ENCODE measurements at regions not wholly inside any gene's neighbourhood (a gene's known extent, or its start where the extent isn't known, plus 50 kb on each side); places are given as distances from the start of the nearest gene placed in this dataset.

- Histone ChIP-seq H3K4me1 (ENCODE audit: insufficient read depth, low read length, severe bottlenecking) (no peaks in the 10 kb centered on the region), H3K9me2 (ENCODE audit: low read depth, low read length) (no peaks in the 10 kb centered on the region), H3K9me3 (ENCODE audit: low read length) (no peaks in the 10 kb centered on the region), H3K36me3 (ENCODE audit: insufficient read depth, low read length) (no peaks in the 10 kb centered on the region), H3F3A (ENCODE audit: insufficient read depth, low read length) (no peaks in the 10 kb centered on the region), H3K27me3 (ENCODE audit: insufficient read depth, low read length) (no peaks in the 10 kb centered on the region), H3K79me2 (ENCODE audit: insufficient read depth, low read length) (no peaks in the 10 kb centered on the region), H2AFZ (ENCODE audit: low read length) (no peak overlapping the region), H3K9ac (ENCODE audit: low read length) (no peak overlapping the region), H3K27ac (ENCODE audit: low read depth, low read length, poor library complexity, severe bottlenecking) (no peak overlapping the region), H3K4me3 (ENCODE audit: low read depth, low read length, poor library complexity, severe bottlenecking) (no peak overlapping the region), H4K20me1 (ENCODE audit: insufficient read depth, low read length) (no peaks in the 10 kb centered on the region), H3K4me2 (ENCODE audit: low read length) (no peak overlapping the region)
- no peak for TF ChIP-seq CTCF (IDR thresholded peaks at IDR 0.05; ENCODE audit: low read length)
- no peak for TF ChIP-seq EZH2 (IDR thresholded peaks at IDR 0.05; ENCODE audit: borderline replicate concordance, low read length)
Observed at GRCh38 chr4:155071962-155072361, 136.5 kb upstream of the NPY2R start.

GRCh38 chr4:155072417-155072816, 136.0 kb upstream of the NPY2R start:
- Histone ChIP-seq H3K9ac (ENCODE audit: low read length) (no peak overlapping the region), H3K4me3 (ENCODE audit: low read depth, low read length, poor library complexity, severe bottlenecking) (no peak overlapping the region), H3K27ac (ENCODE audit: low read depth, low read length, poor library complexity, severe bottlenecking) (no peak overlapping the region), H3K9me3 (ENCODE audit: low read length) (no peaks in the 10 kb centered on the region), H3K27me3 (ENCODE audit: insufficient read depth, low read length) (no peaks in the 10 kb centered on the region), H3K36me3 (ENCODE audit: insufficient read depth, low read length) (no peaks in the 10 kb centered on the region), H3K79me2 (ENCODE audit: insufficient read depth, low read length) (no peaks in the 10 kb centered on the region), H3K4me2 (ENCODE audit: low read length) (no peak overlapping the region), H4K20me1 (ENCODE audit: insufficient read depth, low read length) (no peaks in the 10 kb centered on the region), H3K9me2 (ENCODE audit: low read depth, low read length) (no peaks in the 10 kb centered on the region), H2AFZ (ENCODE audit: low read length) (no peak overlapping the region), H3K4me1 (ENCODE audit: insufficient read depth, low read length, severe bottlenecking) (no peaks in the 10 kb centered on the region), H3F3A (ENCODE audit: insufficient read depth, low read length) (no peaks in the 10 kb centered on the region)
- TF ChIP-seq EZH2 (IDR thresholded peaks at IDR 0.05; ENCODE audit: borderline replicate concordance, low read length) (no peak), CTCF (IDR thresholded peaks at IDR 0.05; ENCODE audit: low read length) (no peak)

GRCh38 chr4:155073852-155074251, 134.6 kb upstream of the NPY2R start:
- Histone ChIP-seq H3K9ac (ENCODE audit: low read length) (no peak overlapping the region), H3F3A (ENCODE audit: insufficient read depth, low read length) (no peaks in the 10 kb centered on the region), H3K27ac (ENCODE audit: low read depth, low read length, poor library complexity, severe bottlenecking) (no peak overlapping the region), H3K4me3 (ENCODE audit: low read depth, low read length, poor library complexity, severe bottlenecking) (no peak overlapping the region), H3K9me2 (ENCODE audit: low read depth, low read length) (no peaks in the 10 kb centered on the region), H3K79me2 (ENCODE audit: insufficient read depth, low read length) (no peaks in the 10 kb centered on the region), H3K36me3 (ENCODE audit: insufficient read depth, low read length) (no peaks in the 10 kb centered on the region), H3K27me3 (ENCODE audit: insufficient read depth, low read length) (no peaks in the 10 kb centered on the region), H2AFZ (ENCODE audit: low read length) (no peak overlapping the region), H3K4me1 (ENCODE audit: insufficient read depth, low read length, severe bottlenecking) (no peaks in the 10 kb centered on the region), H3K9me3 (ENCODE audit: low read length) (no peaks in the 10 kb centered on the region), H3K4me2 (ENCODE audit: low read length) (no peak overlapping the region), H4K20me1 (ENCODE audit: insufficient read depth, low read length) (no peaks in the 10 kb centered on the region)
- no peak for TF ChIP-seq EZH2 (IDR thresholded peaks at IDR 0.05; ENCODE audit: borderline replicate concordance, low read length)

- H3K4me3 ChIP-seq (ENCODE audit: low read depth, low read length, poor library complexity, severe bottlenecking) = no peak overlapping the region
- H3F3A ChIP-seq (ENCODE audit: insufficient read depth, low read length) = no peaks in the 10 kb centered on the region
- no peaks in the 10 kb centered on the region for H3K4me1 ChIP-seq (ENCODE audit: insufficient read depth, low read length, severe bottlenecking)
- no peaks in the 10 kb centered on the region for H3K9me3 ChIP-seq (ENCODE audit: low read length)
- H3K27me3 ChIP-seq (ENCODE audit: insufficient read depth, low read length) = no peaks in the 10 kb centered on the region
- no peaks in the 10 kb centered on the region for H3K9me2 ChIP-seq (ENCODE audit: low read depth, low read length)
- H3K36me3 ChIP-seq (ENCODE audit: insufficient read depth, low read length) = no peaks in the 10 kb centered on the region
- no peak overlapping the region for H3K4me2 ChIP-seq (ENCODE audit: low read length)
- TF ChIP-seq EZH2 (IDR thresholded peaks at IDR 0.05; ENCODE audit: borderline replicate concordance, low read length) (no peak), CTCF (IDR thresholded peaks at IDR 0.05; ENCODE audit: low read length) (no peak)
- no peak overlapping the region for H3K9ac ChIP-seq (ENCODE audit: low read length)
- H3K79me2 ChIP-seq (ENCODE audit: insufficient read depth, low read length) = no peaks in the 10 kb centered on the region
- H2AFZ ChIP-seq (ENCODE audit: low read length) = no peak overlapping the region
- H3K27ac ChIP-seq (ENCODE audit: low read depth, low read length, poor library complexity, severe bottlenecking) = no peak overlapping the region
- H4K20me1 ChIP-seq (ENCODE audit: insufficient read depth, low read length) = no peaks in the 10 kb centered on the region
Observed at GRCh38 chr4:155076256-155076785, 132.1 kb upstream of the NPY2R start.
